ENCODE measurements at regions not wholly inside any gene's neighbourhood (a gene's known extent, or its start where the extent isn't known, plus 50 kb on each side); places are given as distances from the start of the nearest gene placed in this dataset.
"Not testable (repeated sequence)": the region's sequence is repeated elsewhere in the genome, so short reads cannot be mapped to it uniquely, and the experiment has no call there.

GRCh38 chr14:45634651-45635441 lies 381.8 kb upstream of the MIS18BP1 start:
- H3K27ac ChIP-seq (ENCODE audit: low read depth, low read length); H2AFZ ChIP-seq (ENCODE audit: low read length, unreplicated experiment); H3K27me3 ChIP-seq (ENCODE audit: insufficient read depth, low read length); H3K4me3 ChIP-seq (ENCODE audit: low read depth, low read length); H3K79me2 ChIP-seq (ENCODE audit: control insufficient read depth, insufficient read depth, low read length, unreplicated experiment); H3K4me1 ChIP-seq (ENCODE audit: control insufficient read depth, insufficient read depth, low read length, unreplicated experiment); H3K36me3 ChIP-seq (ENCODE audit: insufficient read depth, low read length): not testable (repeated sequence)

GRCh38 chr14:45633220-45633984 lies 380.4 kb upstream of the MIS18BP1 start:
- H3K4me1 ChIP-seq (ENCODE audit: control insufficient read depth, insufficient read depth, low read length, unreplicated experiment) = no peaks in the 10 kb centered on the region
- no peaks in the 10 kb centered on the region for H3K79me2 ChIP-seq (ENCODE audit: control insufficient read depth, insufficient read depth, low read length, unreplicated experiment)
- H3K27me3 ChIP-seq (ENCODE audit: insufficient read depth, low read length) = no peaks in the 10 kb centered on the region
- no peak overlapping the region for H3K4me3 ChIP-seq (ENCODE audit: low read depth, low read length)
- no peak overlapping the region for H3K27ac ChIP-seq (ENCODE audit: low read depth, low read length)
- no peaks in the 10 kb centered on the region for H3K36me3 ChIP-seq (ENCODE audit: insufficient read depth, low read length)
- H2AFZ ChIP-seq (ENCODE audit: low read length, unreplicated experiment) = no peak overlapping the region

- Histone ChIP-seq H2AFZ (ENCODE audit: low read length, unreplicated experiment) (no peak overlapping the region), H3K27me3 (ENCODE audit: insufficient read depth, low read length) (no peaks in the 10 kb centered on the region), H3K79me2 (ENCODE audit: control insufficient read depth, insufficient read depth, low read length, unreplicated experiment) (no peaks in the 10 kb centered on the region), H3K36me3 (ENCODE audit: insufficient read depth, low read length) (no peaks in the 10 kb centered on the region), H3K4me1 (ENCODE audit: control insufficient read depth, insufficient read depth, low read length, unreplicated experiment) (no peaks in the 10 kb centered on the region), H3K27ac (ENCODE audit: low read depth, low read length) (no peak overlapping the region), H3K4me3 (ENCODE audit: low read depth, low read length) (no peak overlapping the region)
Observed at GRCh38 chr14:45621731-45622130, 368.7 kb upstream of the MIS18BP1 start.

DNA sequence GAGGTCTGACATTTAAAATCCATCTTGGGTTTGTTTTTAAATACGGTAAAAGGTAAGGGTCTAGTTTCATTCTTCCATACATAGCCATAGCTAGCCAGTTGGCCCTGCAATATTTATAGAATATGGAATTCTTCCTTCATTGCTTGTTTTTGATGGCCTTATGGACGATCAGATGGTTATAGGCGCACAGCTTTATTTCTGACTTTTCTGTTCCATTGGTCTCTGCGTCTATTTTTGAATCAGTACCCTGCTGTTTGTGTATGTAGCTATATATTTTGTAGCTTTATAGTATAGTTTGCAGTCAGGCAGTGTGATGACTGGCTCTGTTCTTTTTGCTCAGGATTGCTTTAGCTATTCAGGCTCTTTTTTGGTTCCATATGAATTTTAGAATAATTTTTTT lies 366.8 kb upstream of the MIS18BP1 start:
- Histone ChIP-seq H3K27me3 (ENCODE audit: insufficient read depth, low read length) (no peaks in the 10 kb centered on the region), H2AFZ (ENCODE audit: low read length, unreplicated experiment) (no peak overlapping the region), H3K36me3 (ENCODE audit: insufficient read depth, low read length) (no peaks in the 10 kb centered on the region), H3K4me3 (ENCODE audit: low read depth, low read length) (no peak overlapping the region), H3K27ac (ENCODE audit: low read depth, low read length) (no peak overlapping the region), H3K79me2 (ENCODE audit: control insufficient read depth, insufficient read depth, low read length, unreplicated experiment) (no peaks in the 10 kb centered on the region), H3K4me1 (ENCODE audit: control insufficient read depth, insufficient read depth, low read length, unreplicated experiment) (no peaks in the 10 kb centered on the region)

DNA sequence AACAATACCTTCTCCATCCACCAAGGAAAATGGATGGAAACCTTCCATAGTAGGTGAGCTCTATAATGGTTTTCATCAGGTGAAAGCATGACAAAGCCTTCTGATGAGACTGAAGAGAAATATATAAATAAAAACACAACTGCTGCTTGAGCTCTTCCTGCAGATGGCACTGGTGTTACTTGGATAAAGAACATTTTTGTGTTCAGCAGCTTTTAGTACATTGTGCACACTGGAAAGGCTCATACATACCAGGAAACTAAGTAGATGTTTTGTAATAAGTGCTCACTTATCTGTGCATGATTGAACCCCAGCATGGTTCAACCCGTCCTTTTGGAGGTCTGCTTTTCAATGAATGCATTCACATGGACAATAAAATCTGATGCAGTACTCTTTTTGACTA lies 357.3 kb upstream of the MIS18BP1 start:
- Histone ChIP-seq H3K36me3 (ENCODE audit: insufficient read depth, low read length) (no peaks in the 10 kb centered on the region), H3K79me2 (ENCODE audit: control insufficient read depth, insufficient read depth, low read length, unreplicated experiment) (no peaks in the 10 kb centered on the region), H2AFZ (ENCODE audit: low read length, unreplicated experiment) (no peak overlapping the region), H3K4me3 (ENCODE audit: low read depth, low read length) (no peak overlapping the region), H3K27ac (ENCODE audit: low read depth, low read length) (no peak overlapping the region), H3K4me1 (ENCODE audit: control insufficient read depth, insufficient read depth, low read length, unreplicated experiment) (no peaks in the 10 kb centered on the region), H3K27me3 (ENCODE audit: insufficient read depth, low read length) (no peaks in the 10 kb centered on the region)

GRCh38 chr14:45587142-45587541 lies 334.1 kb upstream of the MIS18BP1 start:
- no peaks in the 10 kb centered on the region for H3K36me3 ChIP-seq (ENCODE audit: insufficient read depth, low read length)
- H3K27ac ChIP-seq (ENCODE audit: low read depth, low read length) = no peak overlapping the region
- H3K4me3 ChIP-seq (ENCODE audit: low read depth, low read length) = no peak overlapping the region
- no peaks in the 10 kb centered on the region for H3K79me2 ChIP-seq (ENCODE audit: control insufficient read depth, insufficient read depth, low read length, unreplicated experiment)
- H2AFZ ChIP-seq (ENCODE audit: low read length, unreplicated experiment) = no peak overlapping the region
- H3K27me3 ChIP-seq (ENCODE audit: insufficient read depth, low read length) = no peaks in the 10 kb centered on the region
- no peaks in the 10 kb centered on the region for H3K4me1 ChIP-seq (ENCODE audit: control insufficient read depth, insufficient read depth, low read length, unreplicated experiment)

- H3K4me3 ChIP-seq (ENCODE audit: low read depth, low read length) = no peak overlapping the region
- no peak overlapping the region for H2AFZ ChIP-seq (ENCODE audit: low read length, unreplicated experiment)
Observed at GRCh38 chr14:45559626-45560025, 306.6 kb upstream of the MIS18BP1 start.

DNA sequence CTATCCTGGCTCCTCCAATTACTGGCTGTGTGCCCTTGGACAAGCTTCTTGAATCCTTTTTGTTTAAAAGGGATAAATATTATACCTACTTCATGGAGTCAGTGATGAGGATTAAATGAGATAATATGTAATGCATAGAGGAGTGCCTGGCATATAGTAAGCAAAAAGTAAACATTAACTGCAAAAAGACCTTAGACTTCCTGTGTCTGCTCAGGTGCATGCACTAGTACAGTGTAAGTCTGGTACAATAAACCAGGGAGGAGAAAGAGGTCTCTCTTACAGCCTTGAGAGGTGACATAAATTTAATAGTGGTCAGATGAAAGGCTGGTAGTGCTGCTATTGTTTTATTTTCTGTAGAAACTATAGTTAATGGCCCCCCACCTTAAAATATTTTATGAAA lies 305.2 kb upstream of the MIS18BP1 start:
- Histone ChIP-seq H3K27ac (ENCODE audit: low read depth, low read length) (no peak overlapping the region), H2AFZ (ENCODE audit: low read length, unreplicated experiment) (no peak overlapping the region), H3K36me3 (ENCODE audit: insufficient read depth, low read length) (no peaks in the 10 kb centered on the region), H3K79me2 (ENCODE audit: control insufficient read depth, insufficient read depth, low read length, unreplicated experiment) (no peaks in the 10 kb centered on the region), H3K4me3 (ENCODE audit: low read depth, low read length) (no peak overlapping the region), H3K4me1 (ENCODE audit: control insufficient read depth, insufficient read depth, low read length, unreplicated experiment) (no peaks in the 10 kb centered on the region), H3K27me3 (ENCODE audit: insufficient read depth, low read length) (no peaks in the 10 kb centered on the region)

More at GRCh38 chr14:45559626-45560025, 306.6 kb upstream of the MIS18BP1 start:
- Histone ChIP-seq H3K27me3 (ENCODE audit: insufficient read depth, low read length) (no peaks in the 10 kb centered on the region), H3K27ac (ENCODE audit: low read depth, low read length) (no peak overlapping the region), H3K4me1 (ENCODE audit: control insufficient read depth, insufficient read depth, low read length, unreplicated experiment) (no peaks in the 10 kb centered on the region), H3K79me2 (ENCODE audit: control insufficient read depth, insufficient read depth, low read length, unreplicated experiment) (no peaks in the 10 kb centered on the region), H3K36me3 (ENCODE audit: insufficient read depth, low read length) (no peaks in the 10 kb centered on the region)

DNA sequence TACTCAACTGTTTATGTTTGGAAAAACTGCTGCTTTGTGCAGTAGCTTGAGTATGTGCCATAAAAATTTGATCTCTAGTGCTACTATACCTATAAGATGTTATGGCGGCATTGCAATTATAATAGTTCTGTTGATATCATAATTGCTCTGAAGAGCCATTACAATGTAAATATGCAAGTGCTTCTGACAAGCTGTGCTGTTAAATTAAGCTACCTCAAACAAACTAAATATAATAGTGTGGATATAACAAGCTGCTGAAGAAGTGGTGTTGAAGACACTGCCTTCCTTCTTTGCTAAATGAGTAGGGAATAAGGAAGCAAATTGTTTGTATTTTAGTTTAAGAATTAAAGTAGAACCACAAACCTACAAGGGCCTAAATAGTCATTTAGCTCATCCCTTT lies 301.0 kb upstream of the MIS18BP1 start:
- no peaks in the 10 kb centered on the region for H3K79me2 ChIP-seq (ENCODE audit: control insufficient read depth, insufficient read depth, low read length, unreplicated experiment)
- H3K27ac ChIP-seq (ENCODE audit: low read depth, low read length) = no peak overlapping the region
- H3K4me1 ChIP-seq (ENCODE audit: control insufficient read depth, insufficient read depth, low read length, unreplicated experiment) = no peaks in the 10 kb centered on the region
- H3K4me3 ChIP-seq (ENCODE audit: low read depth, low read length) = no peak overlapping the region
- no peaks in the 10 kb centered on the region for H3K27me3 ChIP-seq (ENCODE audit: insufficient read depth, low read length)
- no peaks in the 10 kb centered on the region for H3K36me3 ChIP-seq (ENCODE audit: insufficient read depth, low read length)
- no peak overlapping the region for H2AFZ ChIP-seq (ENCODE audit: low read length, unreplicated experiment)

- H3K4me3 ChIP-seq (ENCODE audit: low read depth, low read length); H3K4me1 ChIP-seq (ENCODE audit: control insufficient read depth, insufficient read depth, low read length, unreplicated experiment); H3K36me3 ChIP-seq (ENCODE audit: insufficient read depth, low read length); H3K79me2 ChIP-seq (ENCODE audit: control insufficient read depth, insufficient read depth, low read length, unreplicated experiment); H3K27me3 ChIP-seq (ENCODE audit: insufficient read depth, low read length); H2AFZ ChIP-seq (ENCODE audit: low read length, unreplicated experiment); H3K27ac ChIP-seq (ENCODE audit: low read depth, low read length): not testable (repeated sequence)
Observed at GRCh38 chr14:45551240-45551820, 298.3 kb upstream of the MIS18BP1 start.

DNA sequence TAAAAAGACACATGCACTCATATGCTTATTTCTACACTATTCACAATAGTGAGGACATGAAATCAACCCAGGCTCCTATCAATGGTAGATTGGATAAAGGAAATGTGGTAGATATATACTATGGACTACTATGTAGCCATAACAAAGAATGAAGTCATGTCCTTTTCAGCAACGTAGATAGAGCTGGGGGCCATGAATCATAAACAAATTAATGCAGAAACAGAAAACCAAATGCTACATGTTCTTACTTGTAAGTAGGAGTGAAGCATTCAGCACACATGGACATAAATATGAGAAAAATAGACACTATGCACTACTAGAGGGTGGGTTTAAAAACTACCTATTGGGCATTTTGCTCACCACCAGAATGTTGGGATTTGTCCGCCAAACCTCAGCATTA lies 278.0 kb upstream of the MIS18BP1 start:
- Histone ChIP-seq H3K4me1 (ENCODE audit: control insufficient read depth, insufficient read depth, low read length, unreplicated experiment) (no peaks in the 10 kb centered on the region), H3K79me2 (ENCODE audit: control insufficient read depth, insufficient read depth, low read length, unreplicated experiment) (no peaks in the 10 kb centered on the region), H3K27me3 (ENCODE audit: insufficient read depth, low read length) (no peaks in the 10 kb centered on the region), H3K27ac (ENCODE audit: low read depth, low read length) (no peak overlapping the region), H3K36me3 (ENCODE audit: insufficient read depth, low read length) (no peaks in the 10 kb centered on the region), H2AFZ (ENCODE audit: low read length, unreplicated experiment) (no peak overlapping the region), H3K4me3 (ENCODE audit: low read depth, low read length) (no peak overlapping the region)

Data from ACC112 (cell line).